ENCODE measurements at regions not wholly inside any gene's neighbourhood (a gene's known extent, or its start where the extent isn't known, plus 50 kb on each side); places are given as distances from the start of the nearest gene placed in this dataset.

DNA sequence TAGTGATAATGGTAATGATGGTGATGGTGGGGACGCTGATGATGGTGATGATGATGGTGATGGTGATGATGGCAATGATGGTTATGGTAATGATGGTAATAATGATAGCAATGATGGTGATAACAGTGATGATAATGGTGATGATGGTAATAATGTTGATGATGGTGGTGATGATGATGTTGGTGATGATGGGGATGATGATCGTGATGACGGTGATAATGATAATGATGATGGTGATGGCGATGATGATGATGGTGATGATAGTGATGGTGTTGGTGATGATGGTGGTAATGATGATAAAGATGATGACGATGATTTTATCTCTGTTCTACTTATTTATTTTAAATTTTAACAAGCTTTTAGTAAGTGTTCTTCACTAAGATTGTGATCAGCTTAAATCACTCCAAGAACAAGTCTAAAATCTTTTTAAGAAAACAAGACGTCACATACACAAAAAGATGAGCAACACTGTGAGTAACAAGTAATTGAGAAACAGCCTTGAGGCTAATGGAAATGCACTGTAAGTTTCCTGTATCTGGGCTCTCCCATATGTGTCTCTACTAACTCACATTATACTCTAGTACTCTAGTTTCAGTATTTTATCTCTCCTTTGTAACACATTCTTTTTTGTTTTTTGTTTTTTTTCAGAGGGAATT, 480.2 kb upstream of the PRKX start:
- TF ChIP-seq HDAC6 (IDR thresholded peaks at IDR 0.05; ENCODE audit: low read depth, low read length) (no peak), EP300 (IDR thresholded peaks at IDR 0.05; ENCODE audit: low read length) (no peak), ZNF76 (CRISPR knock-in tag; IDR thresholded peaks at IDR 0.05; ENCODE audit: borderline replicate concordance) (no peak), HCFC1 (IDR thresholded peaks at IDR 0.05; ENCODE audit: low read depth, low read length) (no peak), ZEB2 (IDR thresholded peaks at IDR 0.05) (no peak), MXI1 (IDR thresholded peaks at IDR 0.05; ENCODE audit: low read depth, low read length) (no peak), POLR2AphosphoS5 (IDR thresholded peaks at IDR 0.05; ENCODE audit: control insufficient read depth, insufficient read depth, low read depth, low read length) (no peak), FOXK2 (conservative IDR thresholded peaks at IDR 0.05 in 1 of 2, IDR thresholded peaks at IDR 0.05 in 1 of 2; ENCODE audit: low read depth in 2 of 2) (no peak), ZNF24 (IDR thresholded peaks at IDR 0.05) (no peak), JUN (IDR thresholded peaks at IDR 0.05; ENCODE audit: borderline replicate concordance, low read depth, low read length) (no peak), JUN (CRISPR knock-in tag; IDR thresholded peaks at IDR 0.05; ENCODE audit: borderline replicate concordance) (no peak)
- TF ChIP-seq, protein P1, sequence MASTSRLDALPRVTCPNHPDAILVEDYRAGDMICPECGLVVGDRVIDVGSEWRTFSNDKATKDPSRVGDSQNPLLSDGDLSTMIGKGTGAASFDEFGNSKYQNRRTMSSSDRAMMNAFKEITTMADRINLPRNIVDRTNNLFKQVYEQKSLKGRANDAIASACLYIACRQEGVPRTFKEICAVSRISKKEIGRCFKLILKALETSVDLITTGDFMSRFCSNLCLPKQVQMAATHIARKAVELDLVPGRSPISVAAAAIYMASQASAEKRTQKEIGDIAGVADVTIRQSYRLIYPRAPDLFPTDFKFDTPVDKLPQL (IDR thresholded peaks at IDR 0.05; ENCODE audit: extremely low read depth, insufficient read length), result no peak
- TF ChIP-seq, protein P2, sequence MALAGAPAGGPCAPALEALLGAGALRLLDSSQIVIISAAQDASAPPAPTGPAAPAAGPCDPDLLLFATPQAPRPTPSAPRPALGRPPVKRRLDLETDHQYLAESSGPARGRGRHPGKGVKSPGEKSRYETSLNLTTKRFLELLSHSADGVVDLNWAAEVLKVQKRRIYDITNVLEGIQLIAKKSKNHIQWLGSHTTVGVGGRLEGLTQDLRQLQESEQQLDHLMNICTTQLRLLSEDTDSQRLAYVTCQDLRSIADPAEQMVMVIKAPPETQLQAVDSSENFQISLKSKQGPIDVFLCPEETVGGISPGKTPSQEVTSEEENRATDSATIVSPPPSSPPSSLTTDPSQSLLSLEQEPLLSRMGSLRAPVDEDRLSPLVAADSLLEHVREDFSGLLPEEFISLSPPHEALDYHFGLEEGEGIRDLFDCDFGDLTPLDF (CRISPR knock-in tag; IDR thresholded peaks at IDR 0.05), result no peak
- TF ChIP-seq, protein P3, sequence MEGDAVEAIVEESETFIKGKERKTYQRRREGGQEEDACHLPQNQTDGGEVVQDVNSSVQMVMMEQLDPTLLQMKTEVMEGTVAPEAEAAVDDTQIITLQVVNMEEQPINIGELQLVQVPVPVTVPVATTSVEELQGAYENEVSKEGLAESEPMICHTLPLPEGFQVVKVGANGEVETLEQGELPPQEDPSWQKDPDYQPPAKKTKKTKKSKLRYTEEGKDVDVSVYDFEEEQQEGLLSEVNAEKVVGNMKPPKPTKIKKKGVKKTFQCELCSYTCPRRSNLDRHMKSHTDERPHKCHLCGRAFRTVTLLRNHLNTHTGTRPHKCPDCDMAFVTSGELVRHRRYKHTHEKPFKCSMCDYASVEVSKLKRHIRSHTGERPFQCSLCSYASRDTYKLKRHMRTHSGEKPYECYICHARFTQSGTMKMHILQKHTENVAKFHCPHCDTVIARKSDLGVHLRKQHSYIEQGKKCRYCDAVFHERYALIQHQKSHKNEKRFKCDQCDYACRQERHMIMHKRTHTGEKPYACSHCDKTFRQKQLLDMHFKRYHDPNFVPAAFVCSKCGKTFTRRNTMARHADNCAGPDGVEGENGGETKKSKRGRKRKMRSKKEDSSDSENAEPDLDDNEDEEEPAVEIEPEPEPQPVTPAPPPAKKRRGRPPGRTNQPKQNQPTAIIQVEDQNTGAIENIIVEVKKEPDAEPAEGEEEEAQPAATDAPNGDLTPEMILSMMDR (IDR thresholded peaks at IDR 0.05 in 2 of 3, conservative IDR thresholded peaks at IDR 0.05 in 1 of 3; ENCODE audit: insufficient read depth in 2 of 3, low read depth in 1 of 3, low read length in 3 of 3), result no peak
